WTC11 (cell line): ENCODE measurements at regions not wholly inside any gene's neighbourhood (a gene's known extent, or its start where the extent isn't known, plus 50 kb on each side); places are given as distances from the start of the nearest gene placed in this dataset.

Experiments used
- ATAC-seq: fragments of 200-7000 bp; cut with Tn5 transposase; 2 replicates; pipeline ENCODE4 v1.10.0; 2021; ENCODE audit warnings: mild to moderate bottlenecking, moderate library complexity
- CTCF ChIA-PET: fragments of 300-600 bp; sonication (Branson Sonifier 250); formaldehyde crosslinking; loops from one replicate; lab custom pipeline; 2021; ENCODE audit warnings: antibody characterized with exemption; lab: Charles Lee
- POLR2A ChIA-PET: fragments of 350-600 bp; sonication (Branson Sonifier 250); formaldehyde crosslinking; loops from one replicate; lab custom pipeline; 2021; ENCODE audit warnings: antibody characterized with exemption; lab: Charles Lee
- DNase-seq: peaks from one replicate; pipeline ENCODE4 v3.0.0; 2021; ENCODE audit warnings: low spot score
- H3K27ac Mint-ChIP-seq: 2 replicates; pipeline ENCODE4 v1.8.0; 2021; ENCODE audit warnings: mixed read lengths
- H3K27me3 Mint-ChIP-seq: 2 replicates; pipeline ENCODE4 v1.8.0; 2021; ENCODE audit warnings: low read depth, mild to moderate bottlenecking, moderate library complexity, mixed read lengths
- H3K36me3 Mint-ChIP-seq: 2 replicates; pipeline ENCODE4 v1.8.0; 2021; ENCODE audit warnings: mixed read lengths
- H3K4me1 Mint-ChIP-seq: 2 replicates; pipeline ENCODE4 v1.8.0; 2022; ENCODE audit warnings: mixed read lengths
- H3K4me3 Mint-ChIP-seq: 2 replicates; pipeline ENCODE4 v1.8.0; 2021; ENCODE audit warnings: mild to moderate bottlenecking, moderate library complexity, mixed read lengths
- H3K9me3 Mint-ChIP-seq: 2 replicates; pipeline ENCODE4 v1.8.0; 2021; ENCODE audit warnings: mixed read lengths
- ELF4 ChIP-seq: sonication (generic); formaldehyde crosslinking; IDR thresholded peaks from 2 replicates; pipeline ENCODE4 v1.8.1; 2022; ENCODE audit warnings: low read depth, mild to moderate bottlenecking, moderate library complexity, missing genetic modification reagents
- EMX1 ChIP-seq: fragments of 250-450 bp; sonication (Bioruptor Pico); IDR thresholded peaks from 2 replicates; pipeline ENCODE4 v1.8.0; 2021; ENCODE audit warnings: mild to moderate bottlenecking
- FOXK1 ChIP-seq: sonication (generic); formaldehyde crosslinking; IDR thresholded peaks from 2 replicates; pipeline ENCODE4 v1.8.0; 2022; ENCODE audit warnings: mild to moderate bottlenecking, moderate library complexity, missing genetic modification reagents
- GRHL2 ChIP-seq: fragments of 250-450 bp; sonication (Bioruptor Pico); IDR thresholded peaks from 2 replicates; pipeline ENCODE4 v1.8.0; 2022; ENCODE audit warnings: mild to moderate bottlenecking, moderate library complexity; ENCODE audit not compliant: insufficient replicate concordance, severe bottlenecking
- HMGA2 ChIP-seq: fragments of 250-450 bp; sonication (Bioruptor Pico); IDR thresholded peaks from 2 replicates; pipeline ENCODE4 v1.4.0; 2021; ENCODE audit warnings: mild to moderate bottlenecking, moderate library complexity
- IRF2 ChIP-seq: sonication (generic); formaldehyde crosslinking; IDR thresholded peaks from 2 replicates; pipeline ENCODE4 v1.8.0; 2022; ENCODE audit warnings: low read depth, missing genetic modification reagents, borderline replicate concordance
- KAT7 ChIP-seq: sonication (generic); formaldehyde crosslinking; IDR thresholded peaks from 2 replicates; pipeline ENCODE4 v1.8.1; 2023; ENCODE audit warnings: missing genetic modification reagents, mild to moderate bottlenecking, borderline replicate concordance
- NFATC4 ChIP-seq: fragments of 250-450 bp; sonication (Bioruptor Pico); IDR thresholded peaks from 2 replicates; pipeline ENCODE4 v1.9.0; 2021; ENCODE audit warnings: mild to moderate bottlenecking
- NR2C2 ChIP-seq: sonication (generic); formaldehyde crosslinking; IDR thresholded peaks from 2 replicates; pipeline ENCODE4 v1.8.0; 2022; ENCODE audit warnings: mild to moderate bottlenecking, missing genetic modification reagents
- PRRX2 ChIP-seq: fragments of 250-450 bp; sonication (Bioruptor Pico); IDR thresholded peaks from 2 replicates; pipeline ENCODE4 v1.8.0; 2021; ENCODE audit warnings: mild to moderate bottlenecking
- RORB ChIP-seq: fragments of 250-450 bp; sonication (Bioruptor Pico); IDR thresholded peaks from 2 replicates; pipeline ENCODE4 v1.9.0; 2021; ENCODE audit warnings: mild to moderate bottlenecking
- SMAD3 ChIP-seq: sonication (generic); formaldehyde crosslinking; IDR thresholded peaks from 2 replicates; pipeline ENCODE4 v1.8.0; 2022; ENCODE audit warnings: missing genetic modification reagents, mild to moderate bottlenecking, borderline replicate concordance
- TCF7 ChIP-seq: sonication (generic); formaldehyde crosslinking; IDR thresholded peaks from 2 replicates; pipeline ENCODE4 v1.8.0; 2022; ENCODE audit warnings: mild to moderate bottlenecking, low read depth, missing genetic modification reagents, moderate library complexity
- TEAD1 ChIP-seq: sonication (generic); formaldehyde crosslinking; IDR thresholded peaks from 2 replicates; pipeline ENCODE4 v1.8.0; 2022; ENCODE audit warnings: mild to moderate bottlenecking, missing genetic modification reagents
- ZNF121 ChIP-seq: sonication (generic); formaldehyde crosslinking; IDR thresholded peaks from 2 replicates; pipeline ENCODE4 v1.8.0; 2023; ENCODE audit warnings: missing genetic modification reagents
- ZNF138 ChIP-seq: sonication (generic); formaldehyde crosslinking; conservative IDR thresholded peaks from 2 replicates; pipeline ENCODE4 v1.8.1; 2022; ENCODE audit warnings: mild to moderate bottlenecking, moderate library complexity, missing genetic modification reagents
- ZNF263 ChIP-seq: sonication (generic); formaldehyde crosslinking; IDR thresholded peaks from 2 replicates; pipeline ENCODE4 v1.8.1; 2022; ENCODE audit warnings: low read depth, mild to moderate bottlenecking, moderate library complexity, missing genetic modification reagents
- TF ChIP-seq, protein P1 (sequence below): fragments of 200-600 bp; IDR thresholded peaks from 2 replicates; pipeline ENCODE4 v1.8.0; 2022; ENCODE audit warnings: antibody characterized with exemption
- TF ChIP-seq, protein P2 (sequence below): sonication (generic); formaldehyde crosslinking; IDR thresholded peaks from 2 replicates; pipeline ENCODE4 v1.8.0; 2022; ENCODE audit warnings: mild to moderate bottlenecking, missing genetic modification reagents
- TF ChIP-seq, protein P3 (sequence below): sonication (generic); formaldehyde crosslinking; IDR thresholded peaks from 2 replicates; pipeline ENCODE4 v1.8.0; 2022; ENCODE audit warnings: mild to moderate bottlenecking, missing genetic modification reagents
- TF ChIP-seq, protein P4 (sequence below): sonication (generic); formaldehyde crosslinking; IDR thresholded peaks from 2 replicates; pipeline ENCODE4 v1.8.1; 2022; ENCODE audit warnings: low read depth, mild to moderate bottlenecking, moderate library complexity, missing genetic modification reagents, borderline replicate concordance
- TF ChIP-seq, protein P5 (sequence below): sonication (generic); formaldehyde crosslinking; IDR thresholded peaks from 2 replicates; pipeline ENCODE4 v1.8.1; 2022; ENCODE audit warnings: mild to moderate bottlenecking, missing genetic modification reagents, moderate library complexity, borderline replicate concordance
- TF ChIP-seq, protein P6 (sequence below): sonication (generic); formaldehyde crosslinking; IDR thresholded peaks from 2 replicates; pipeline ENCODE4 v1.8.0; 2022; ENCODE audit warnings: mild to moderate bottlenecking, missing genetic modification reagents
- TF ChIP-seq, protein P7 (sequence below): sonication (generic); formaldehyde crosslinking; IDR thresholded peaks from 2 replicates; pipeline ENCODE4 v1.8.1; 2022; ENCODE audit warnings: mild to moderate bottlenecking, moderate library complexity, missing genetic modification reagents
- TF ChIP-seq, protein P8 (sequence below): fragments of 250-450 bp; sonication (Bioruptor Pico); IDR thresholded peaks from 2 replicates; pipeline ENCODE4 v1.8.0; 2021; ENCODE audit warnings: mild to moderate bottlenecking
- TF ChIP-seq, protein P9 (sequence below): sonication (generic); formaldehyde crosslinking; IDR thresholded peaks from 2 replicates; pipeline ENCODE4 v1.8.0; 2023; ENCODE audit warnings: mild to moderate bottlenecking, missing genetic modification reagents

DNA sequence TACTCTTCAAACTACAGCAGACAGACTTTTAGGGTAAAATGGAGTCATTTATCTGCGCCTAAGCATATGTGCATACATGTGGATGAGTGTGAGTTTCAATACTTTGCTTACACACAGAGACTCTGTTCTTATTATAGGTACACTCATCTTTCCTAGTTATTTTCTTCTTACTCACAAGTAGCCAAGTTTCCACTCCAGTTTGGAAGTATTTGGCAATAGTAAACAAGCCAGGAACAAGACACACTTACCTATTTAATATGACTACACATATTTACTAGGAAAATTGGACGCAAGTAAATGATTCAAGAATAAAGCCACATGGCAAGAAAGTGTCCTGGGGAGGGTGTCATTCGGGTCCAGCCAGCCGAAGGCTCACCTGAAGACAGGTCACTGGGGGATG lies 414.3 kb downstream of the FBXO15 start:
- ATAC-seq: no peak
- ChIA-PET POLR2A (no interaction called here), CTCF (no interaction called here)
- peaks cover 9% of the 10 kb centered on the region for H3K36me3 Mint-ChIP-seq
- no peak for DNase-seq
- peaks cover 31% of the 10 kb centered on the region for H3K9me3 Mint-ChIP-seq
- peaks cover 7% of the 10 kb centered on the region for H3K4me1 Mint-ChIP-seq
- no peaks in the 10 kb centered on the region for H3K27me3 Mint-ChIP-seq
- H3K27ac Mint-ChIP-seq: no peak overlapping the region
- no peak overlapping the region for H3K4me3 Mint-ChIP-seq
- TF ChIP-seq, protein P1, sequence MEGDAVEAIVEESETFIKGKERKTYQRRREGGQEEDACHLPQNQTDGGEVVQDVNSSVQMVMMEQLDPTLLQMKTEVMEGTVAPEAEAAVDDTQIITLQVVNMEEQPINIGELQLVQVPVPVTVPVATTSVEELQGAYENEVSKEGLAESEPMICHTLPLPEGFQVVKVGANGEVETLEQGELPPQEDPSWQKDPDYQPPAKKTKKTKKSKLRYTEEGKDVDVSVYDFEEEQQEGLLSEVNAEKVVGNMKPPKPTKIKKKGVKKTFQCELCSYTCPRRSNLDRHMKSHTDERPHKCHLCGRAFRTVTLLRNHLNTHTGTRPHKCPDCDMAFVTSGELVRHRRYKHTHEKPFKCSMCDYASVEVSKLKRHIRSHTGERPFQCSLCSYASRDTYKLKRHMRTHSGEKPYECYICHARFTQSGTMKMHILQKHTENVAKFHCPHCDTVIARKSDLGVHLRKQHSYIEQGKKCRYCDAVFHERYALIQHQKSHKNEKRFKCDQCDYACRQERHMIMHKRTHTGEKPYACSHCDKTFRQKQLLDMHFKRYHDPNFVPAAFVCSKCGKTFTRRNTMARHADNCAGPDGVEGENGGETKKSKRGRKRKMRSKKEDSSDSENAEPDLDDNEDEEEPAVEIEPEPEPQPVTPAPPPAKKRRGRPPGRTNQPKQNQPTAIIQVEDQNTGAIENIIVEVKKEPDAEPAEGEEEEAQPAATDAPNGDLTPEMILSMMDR: no peak
- TF ChIP-seq TEAD1 (CRISPR knock-in tag) (no peak), TCF7 (no peak), KAT7 (CRISPR knock-in tag) (no peak), IRF2 (CRISPR knock-in tag) (no peak), PRRX2 (CRISPR knock-in tag) (no peak), GRHL2 (CRISPR knock-in tag) (no peak), FOXK1 (no peak), ELF4 (no peak), ZNF138 (CRISPR knock-in tag) (no peak), NR2C2 (no peak)
- TF ChIP-seq, protein P2, sequence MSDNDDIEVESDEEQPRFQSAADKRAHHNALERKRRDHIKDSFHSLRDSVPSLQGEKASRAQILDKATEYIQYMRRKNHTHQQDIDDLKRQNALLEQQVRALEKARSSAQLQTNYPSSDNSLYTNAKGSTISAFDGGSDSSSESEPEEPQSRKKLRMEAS: no peak
- TF ChIP-seq, protein P3, sequence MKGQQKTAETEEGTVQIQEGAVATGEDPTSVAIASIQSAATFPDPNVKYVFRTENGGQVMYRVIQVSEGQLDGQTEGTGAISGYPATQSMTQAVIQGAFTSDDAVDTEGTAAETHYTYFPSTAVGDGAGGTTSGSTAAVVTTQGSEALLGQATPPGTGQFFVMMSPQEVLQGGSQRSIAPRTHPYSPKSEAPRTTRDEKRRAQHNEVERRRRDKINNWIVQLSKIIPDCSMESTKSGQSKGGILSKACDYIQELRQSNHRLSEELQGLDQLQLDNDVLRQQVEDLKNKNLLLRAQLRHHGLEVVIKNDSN (CRISPR knock-in tag): no peak
- TF ChIP-seq, protein P4, sequence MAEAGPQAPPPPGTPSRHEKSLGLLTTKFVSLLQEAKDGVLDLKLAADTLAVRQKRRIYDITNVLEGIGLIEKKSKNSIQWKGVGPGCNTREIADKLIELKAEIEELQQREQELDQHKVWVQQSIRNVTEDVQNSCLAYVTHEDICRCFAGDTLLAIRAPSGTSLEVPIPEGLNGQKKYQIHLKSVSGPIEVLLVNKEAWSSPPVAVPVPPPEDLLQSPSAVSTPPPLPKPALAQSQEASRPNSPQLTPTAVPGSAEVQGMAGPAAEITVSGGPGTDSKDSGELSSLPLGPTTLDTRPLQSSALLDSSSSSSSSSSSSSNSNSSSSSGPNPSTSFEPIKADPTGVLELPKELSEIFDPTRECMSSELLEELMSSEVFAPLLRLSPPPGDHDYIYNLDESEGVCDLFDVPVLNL (CRISPR knock-in tag): no peak

DNA sequence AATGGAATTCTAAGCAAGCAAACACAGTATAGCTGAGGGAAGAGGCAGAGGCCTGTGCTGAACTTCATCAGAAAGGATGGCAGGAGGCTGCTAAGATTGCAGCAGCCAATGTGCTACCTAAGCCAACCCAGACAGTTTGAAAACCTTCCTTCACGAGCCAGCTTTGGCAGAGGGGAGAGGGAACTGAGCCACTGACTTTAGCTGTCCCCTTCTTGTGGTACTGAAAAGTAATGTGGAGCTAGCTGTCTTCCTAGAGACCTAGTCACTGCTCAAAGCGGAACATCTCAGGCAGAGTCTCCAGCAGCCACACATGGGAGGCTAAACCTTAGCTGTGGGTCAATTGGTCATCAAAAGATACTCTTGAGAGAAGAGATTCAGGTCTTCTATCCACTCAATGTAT lies 419.0 kb downstream of the FBXO15 start:
- H3K27ac Mint-ChIP-seq: no peak overlapping the region
- peaks cover 7% of the 10 kb centered on the region for H3K4me1 Mint-ChIP-seq
- TF ChIP-seq, protein P5, sequence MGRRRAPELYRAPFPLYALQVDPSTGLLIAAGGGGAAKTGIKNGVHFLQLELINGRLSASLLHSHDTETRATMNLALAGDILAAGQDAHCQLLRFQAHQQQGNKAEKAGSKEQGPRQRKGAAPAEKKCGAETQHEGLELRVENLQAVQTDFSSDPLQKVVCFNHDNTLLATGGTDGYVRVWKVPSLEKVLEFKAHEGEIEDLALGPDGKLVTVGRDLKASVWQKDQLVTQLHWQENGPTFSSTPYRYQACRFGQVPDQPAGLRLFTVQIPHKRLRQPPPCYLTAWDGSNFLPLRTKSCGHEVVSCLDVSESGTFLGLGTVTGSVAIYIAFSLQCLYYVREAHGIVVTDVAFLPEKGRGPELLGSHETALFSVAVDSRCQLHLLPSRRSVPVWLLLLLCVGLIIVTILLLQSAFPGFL (CRISPR knock-in tag): no peak
- TF ChIP-seq EMX1 (CRISPR knock-in tag): no peak
- no peak for TF ChIP-seq HMGA2 (CRISPR knock-in tag)
- no peak for TF ChIP-seq ZNF263 (CRISPR knock-in tag)
- TF ChIP-seq RORB (CRISPR knock-in tag): no peak
- TF ChIP-seq, protein P6, sequence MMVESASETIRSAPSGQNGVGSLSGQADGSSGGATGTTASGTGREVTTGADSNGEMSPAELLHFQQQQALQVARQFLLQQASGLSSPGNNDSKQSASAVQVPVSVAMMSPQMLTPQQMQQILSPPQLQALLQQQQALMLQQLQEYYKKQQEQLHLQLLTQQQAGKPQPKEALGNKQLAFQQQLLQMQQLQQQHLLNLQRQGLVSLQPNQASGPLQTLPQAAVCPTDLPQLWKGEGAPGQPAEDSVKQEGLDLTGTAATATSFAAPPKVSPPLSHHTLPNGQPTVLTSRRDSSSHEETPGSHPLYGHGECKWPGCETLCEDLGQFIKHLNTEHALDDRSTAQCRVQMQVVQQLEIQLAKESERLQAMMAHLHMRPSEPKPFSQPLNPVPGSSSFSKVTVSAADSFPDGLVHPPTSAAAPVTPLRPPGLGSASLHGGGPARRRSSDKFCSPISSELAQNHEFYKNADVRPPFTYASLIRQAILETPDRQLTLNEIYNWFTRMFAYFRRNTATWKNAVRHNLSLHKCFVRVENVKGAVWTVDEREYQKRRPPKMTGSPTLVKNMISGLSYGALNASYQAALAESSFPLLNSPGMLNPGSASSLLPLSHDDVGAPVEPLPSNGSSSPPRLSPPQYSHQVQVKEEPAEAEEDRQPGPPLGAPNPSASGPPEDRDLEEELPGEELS (CRISPR knock-in tag): no peak
- no peak for TF ChIP-seq SMAD3 (CRISPR knock-in tag)
- TF ChIP-seq, protein P7, sequence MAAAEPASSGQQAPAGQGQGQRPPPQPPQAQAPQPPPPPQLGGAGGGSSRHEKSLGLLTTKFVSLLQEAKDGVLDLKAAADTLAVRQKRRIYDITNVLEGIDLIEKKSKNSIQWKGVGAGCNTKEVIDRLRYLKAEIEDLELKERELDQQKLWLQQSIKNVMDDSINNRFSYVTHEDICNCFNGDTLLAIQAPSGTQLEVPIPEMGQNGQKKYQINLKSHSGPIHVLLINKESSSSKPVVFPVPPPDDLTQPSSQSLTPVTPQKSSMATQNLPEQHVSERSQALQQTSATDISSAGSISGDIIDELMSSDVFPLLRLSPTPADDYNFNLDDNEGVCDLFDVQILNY (CRISPR knock-in tag): no peak
- no peak for TF ChIP-seq NFATC4 (CRISPR knock-in tag)
- TF ChIP-seq, protein P8, sequence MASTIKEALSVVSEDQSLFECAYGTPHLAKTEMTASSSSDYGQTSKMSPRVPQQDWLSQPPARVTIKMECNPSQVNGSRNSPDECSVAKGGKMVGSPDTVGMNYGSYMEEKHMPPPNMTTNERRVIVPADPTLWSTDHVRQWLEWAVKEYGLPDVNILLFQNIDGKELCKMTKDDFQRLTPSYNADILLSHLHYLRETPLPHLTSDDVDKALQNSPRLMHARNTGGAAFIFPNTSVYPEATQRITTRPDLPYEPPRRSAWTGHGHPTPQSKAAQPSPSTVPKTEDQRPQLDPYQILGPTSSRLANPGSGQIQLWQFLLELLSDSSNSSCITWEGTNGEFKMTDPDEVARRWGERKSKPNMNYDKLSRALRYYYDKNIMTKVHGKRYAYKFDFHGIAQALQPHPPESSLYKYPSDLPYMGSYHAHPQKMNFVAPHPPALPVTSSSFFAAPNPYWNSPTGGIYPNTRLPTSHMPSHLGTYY (CRISPR knock-in tag): no peak
- TF ChIP-seq, protein P9, sequence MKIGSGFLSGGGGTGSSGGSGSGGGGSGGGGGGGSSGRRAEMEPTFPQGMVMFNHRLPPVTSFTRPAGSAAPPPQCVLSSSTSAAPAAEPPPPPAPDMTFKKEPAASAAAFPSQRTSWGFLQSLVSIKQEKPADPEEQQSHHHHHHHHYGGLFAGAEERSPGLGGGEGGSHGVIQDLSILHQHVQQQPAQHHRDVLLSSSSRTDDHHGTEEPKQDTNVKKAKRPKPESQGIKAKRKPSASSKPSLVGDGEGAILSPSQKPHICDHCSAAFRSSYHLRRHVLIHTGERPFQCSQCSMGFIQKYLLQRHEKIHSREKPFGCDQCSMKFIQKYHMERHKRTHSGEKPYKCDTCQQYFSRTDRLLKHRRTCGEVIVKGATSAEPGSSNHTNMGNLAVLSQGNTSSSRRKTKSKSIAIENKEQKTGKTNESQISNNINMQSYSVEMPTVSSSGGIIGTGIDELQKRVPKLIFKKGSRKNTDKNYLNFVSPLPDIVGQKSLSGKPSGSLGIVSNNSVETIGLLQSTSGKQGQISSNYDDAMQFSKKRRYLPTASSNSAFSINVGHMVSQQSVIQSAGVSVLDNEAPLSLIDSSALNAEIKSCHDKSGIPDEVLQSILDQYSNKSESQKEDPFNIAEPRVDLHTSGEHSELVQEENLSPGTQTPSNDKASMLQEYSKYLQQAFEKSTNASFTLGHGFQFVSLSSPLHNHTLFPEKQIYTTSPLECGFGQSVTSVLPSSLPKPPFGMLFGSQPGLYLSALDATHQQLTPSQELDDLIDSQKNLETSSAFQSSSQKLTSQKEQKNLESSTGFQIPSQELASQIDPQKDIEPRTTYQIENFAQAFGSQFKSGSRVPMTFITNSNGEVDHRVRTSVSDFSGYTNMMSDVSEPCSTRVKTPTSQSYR (CRISPR knock-in tag): no peak
- no peak for TF ChIP-seq ZNF121

More for the DNA sequence above, 419.0 kb downstream of the FBXO15 start:
- Mint-ChIP-seq H3K36me3 (peaks cover 9% of the 10 kb centered on the region), H3K4me3 (no peak overlapping the region), H3K9me3 (peaks cover 18% of the 10 kb centered on the region), H3K27me3 (no peaks in the 10 kb centered on the region; the same call in 1 of the 2 replicates)
- ATAC-seq (peak; percentile 30; the same call in 1 of the 2 replicates), DNase-seq (no peak)
- CTCF ChIA-PET: no interaction called here
- POLR2A ChIA-PET: no interaction called here
